HG02981 (cell line): ENCODE measurements at regions not wholly inside any gene's neighbourhood (a gene's known extent, or its start where the extent isn't known, plus 50 kb on each side); places are given as distances from the start of the nearest gene placed in this dataset.
"Not testable (repeated sequence)": the region's sequence is repeated elsewhere in the genome, so short reads cannot be mapped to it uniquely, and the experiment has no call there.

ENCODE experiments used
- ATAC-seq: cut with Tn5 transposase; IDR thresholded peaks from one replicate; pipeline ENCODE4 v1.9.1; 2021; ENCODE audit warnings: mild to moderate bottlenecking, moderate library complexity; ENCODE audit not compliant: unreplicated experiment

GRCh38 chr6:50992704-50993625, 174.3 kb downstream of the TFAP2B start:
- no peak for ATAC-seq

DNA sequence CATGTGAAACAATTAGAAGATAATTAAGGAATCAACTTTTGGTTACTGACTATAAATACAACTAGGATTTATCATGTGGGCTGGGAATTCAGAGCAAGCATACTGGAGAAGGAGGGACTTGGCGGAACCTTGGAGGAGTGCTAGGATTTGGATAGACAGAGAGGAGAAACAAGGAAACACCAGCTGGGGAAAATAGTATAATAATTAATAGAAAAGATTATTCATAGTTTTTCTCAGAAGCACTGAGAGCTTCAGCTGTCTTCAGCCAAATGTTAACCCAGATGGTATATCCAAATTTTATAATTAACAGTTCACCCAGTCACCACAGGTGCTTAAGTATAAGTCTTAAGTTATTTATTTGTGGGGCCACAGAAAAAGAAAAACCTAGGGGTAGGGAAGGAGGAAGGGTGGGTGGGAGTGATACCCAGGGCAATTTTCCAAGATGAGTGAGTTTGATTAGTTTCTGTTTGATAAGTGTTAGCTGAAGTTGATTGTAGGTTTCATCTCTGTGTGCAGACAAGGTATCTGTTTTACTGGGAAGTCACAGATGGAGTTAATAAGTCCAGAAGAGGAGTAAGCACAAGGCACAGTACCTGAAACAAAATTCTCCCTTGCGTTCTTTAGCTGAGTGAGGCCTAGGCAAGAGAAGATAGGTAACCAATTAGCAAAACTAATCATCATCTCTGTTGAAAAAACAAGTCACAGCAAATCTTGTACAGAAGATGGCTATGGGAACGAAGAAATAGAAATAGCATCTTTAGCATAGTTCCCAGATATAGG, 175.5 kb downstream of the TFAP2B start:
- ATAC-seq = peak; percentile 49

GRCh38 chr6:50995036-50995435, 176.4 kb downstream of the TFAP2B start:
- ATAC-seq = no peak

- no peak for ATAC-seq
Observed at GRCh38 chr6:50998905-50999304, 180.2 kb downstream of the TFAP2B start.

DNA sequence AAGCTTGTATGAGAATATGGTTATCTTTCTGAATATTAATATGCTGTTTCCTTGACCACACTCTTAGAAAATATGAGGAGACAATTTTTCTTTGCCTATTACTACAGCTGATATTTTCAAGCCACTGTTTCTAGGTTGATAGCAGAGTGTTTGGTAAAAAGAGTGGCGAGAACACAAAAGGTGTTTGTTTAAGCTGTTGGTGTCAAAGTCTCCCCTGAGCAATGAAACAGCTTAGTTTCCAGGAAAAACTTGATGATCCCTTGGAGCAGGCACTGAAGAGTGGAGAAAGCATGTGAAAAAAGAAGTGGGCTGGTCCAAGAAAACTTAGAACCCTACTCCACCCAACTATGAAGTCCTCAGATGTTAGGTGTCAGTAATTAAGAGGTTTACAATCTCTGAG, 182.7 kb downstream of the TFAP2B start:
- ATAC-seq = no peak

GRCh38 chr6:51004380-51004779, 185.7 kb downstream of the TFAP2B start:
- ATAC-seq = no peak

DNA sequence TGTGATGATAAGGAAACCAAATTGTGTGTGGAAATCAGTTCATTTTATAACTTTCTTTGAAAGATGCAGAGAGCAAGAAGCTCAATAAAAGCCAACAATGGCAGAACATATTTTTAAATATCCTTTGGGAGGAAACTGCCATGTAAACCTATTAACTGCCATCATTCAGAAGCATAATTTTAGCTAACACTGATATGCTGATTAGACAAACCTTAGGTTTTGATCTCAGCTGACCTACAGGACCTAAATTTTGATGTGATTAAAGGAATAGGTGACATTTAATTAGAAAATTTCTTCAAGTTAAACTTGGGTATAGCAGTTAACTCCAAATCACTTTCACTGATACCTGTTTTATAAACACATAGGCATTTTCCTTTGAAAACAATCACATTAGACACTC, 187.1 kb downstream of the TFAP2B start:
- no peak for ATAC-seq

DNA sequence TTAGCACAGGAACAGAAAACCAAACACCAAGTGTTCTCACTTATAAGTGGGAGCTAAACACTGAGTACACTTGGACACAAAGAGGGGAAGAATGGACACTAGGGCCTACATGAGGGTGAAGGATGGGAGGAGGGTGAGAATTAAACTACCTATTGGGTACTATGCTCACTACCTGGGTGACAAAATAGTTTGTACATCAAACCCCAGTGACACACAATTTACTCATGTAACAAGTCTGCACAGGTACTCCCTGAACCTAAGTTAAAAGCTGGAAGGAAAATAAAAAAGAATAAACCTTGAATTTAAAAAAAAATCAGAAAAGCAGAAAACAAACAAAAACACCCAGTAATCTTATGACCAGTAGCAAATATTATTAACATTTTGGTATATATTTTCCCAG, 188.6 kb downstream of the TFAP2B start:
- ATAC-seq = no peak

GRCh38 chr6:51008693-51009092, 190.0 kb downstream of the TFAP2B start:
- ATAC-seq = not testable (repeated sequence)

DNA sequence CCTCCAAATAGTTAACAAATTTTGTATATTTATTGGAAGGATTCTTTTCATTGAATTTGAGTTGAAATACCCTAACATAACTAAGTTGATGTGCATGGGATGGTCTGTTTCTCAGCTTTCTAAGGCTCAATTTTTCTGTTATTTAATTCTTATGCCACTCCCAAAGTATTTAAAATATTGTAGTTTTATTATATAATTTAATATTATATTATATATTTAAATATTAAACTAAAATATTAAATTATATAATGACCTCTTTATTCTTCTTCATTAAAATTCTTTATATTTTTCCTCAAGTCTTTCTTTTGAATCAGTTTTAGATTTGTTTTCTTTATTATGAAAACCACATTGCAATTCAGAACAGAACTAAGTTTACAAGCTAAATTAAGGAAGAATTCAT, 194.7 kb downstream of the TFAP2B start:
- no peak for ATAC-seq

DNA sequence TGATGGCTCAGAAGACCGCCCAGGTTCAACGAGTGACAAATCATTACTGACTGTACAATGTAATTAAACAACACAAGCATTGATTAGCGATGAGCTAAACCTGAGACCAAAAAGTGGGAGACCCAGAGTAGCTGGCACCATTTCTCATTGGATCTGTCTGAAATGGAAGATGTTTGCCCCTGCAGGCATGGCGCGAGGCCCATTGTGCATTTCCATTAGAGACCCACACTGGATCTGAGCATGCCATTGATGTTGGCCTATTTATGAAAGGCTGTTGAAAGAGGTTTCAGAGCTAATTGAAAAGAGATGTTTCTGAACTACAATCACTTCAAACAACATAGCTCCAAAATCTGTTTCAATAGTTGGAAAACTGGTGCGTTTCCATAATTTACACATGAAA, 196.7 kb downstream of the TFAP2B start:
- no peak for ATAC-seq

- no peak for ATAC-seq
Observed at GRCh38 chr6:51016489-51016888, 197.8 kb downstream of the TFAP2B start.

DNA sequence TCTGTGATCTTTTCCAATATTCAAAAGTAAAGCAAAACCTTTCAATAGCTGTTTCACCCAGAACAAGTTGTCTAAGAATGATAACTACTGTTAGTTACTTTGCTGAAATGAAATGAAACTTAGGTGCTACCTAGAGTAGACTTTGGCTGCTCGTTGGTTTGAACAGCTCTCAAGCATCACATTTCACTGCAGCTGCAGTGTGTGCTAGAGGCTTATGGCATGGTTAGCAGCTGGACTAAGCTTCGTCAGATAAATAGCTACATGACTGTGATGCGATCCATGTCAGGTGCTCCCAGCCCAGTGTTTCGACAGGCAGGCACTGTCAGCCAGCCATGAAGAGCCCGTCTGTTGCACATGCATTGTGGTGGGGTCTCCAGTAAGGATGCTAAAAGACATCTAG, 201.1 kb downstream of the TFAP2B start:
- ATAC-seq = no peak

GRCh38 chr6:51021171-51021570, 202.5 kb downstream of the TFAP2B start:
- no peak for ATAC-seq

- no peak for ATAC-seq
Observed at GRCh38 chr6:51024126-51024525, 205.5 kb downstream of the TFAP2B start.

GRCh38 chr6:51025082-51025777, 206.6 kb downstream of the TFAP2B start:
- ATAC-seq = no peak

GRCh38 chr6:51027283-51028065, 208.8 kb downstream of the TFAP2B start:
- no peak for ATAC-seq

DNA sequence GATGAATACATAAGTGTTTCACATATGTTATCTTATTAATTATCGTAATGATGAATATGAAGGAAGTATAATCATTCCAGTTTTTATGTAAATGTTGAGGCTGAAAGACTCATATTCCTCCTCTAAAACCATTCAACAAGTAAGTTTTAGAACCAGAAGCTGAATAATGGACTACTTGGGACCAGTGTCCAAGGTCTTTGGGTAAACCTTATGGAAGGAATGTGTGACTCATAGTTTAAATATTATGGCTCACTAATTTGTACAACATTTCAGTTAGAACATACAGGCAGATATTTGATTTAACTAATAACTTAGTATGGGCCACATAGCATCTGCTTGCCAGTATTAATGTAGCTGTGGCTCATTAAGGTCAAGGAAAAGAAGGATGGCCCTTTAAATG, 209.6 kb downstream of the TFAP2B start:
- ATAC-seq = no peak

DNA sequence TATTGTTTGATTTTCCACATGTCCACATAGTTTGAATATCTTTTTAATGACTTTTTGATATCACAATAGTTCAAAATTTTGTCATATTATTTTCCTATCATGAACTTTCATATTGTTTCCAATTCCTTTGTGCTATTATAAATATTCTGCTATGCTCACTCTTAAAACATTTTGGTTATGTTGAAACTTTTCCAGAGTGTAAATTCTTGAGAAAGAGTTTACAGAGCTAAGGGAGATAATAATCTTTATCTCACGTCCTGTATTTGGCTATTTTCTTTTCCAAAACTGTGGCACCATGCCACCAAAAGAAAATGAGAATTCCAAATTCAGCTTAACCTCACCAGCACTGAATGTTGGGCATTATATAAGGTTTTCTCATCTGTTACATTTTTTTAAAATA, 210.9 kb downstream of the TFAP2B start:
- ATAC-seq = no peak

- no peak for ATAC-seq
Observed at GRCh38 chr6:51045548-51045947, 226.9 kb downstream of the TFAP2B start.
